Ectodermal cell (in vitro differentiated cells): ENCODE measurements at regions not wholly inside any gene's neighbourhood (a gene's known extent, or its start where the extent isn't known, plus 50 kb on each side); places are given as distances from the start of the nearest gene placed in this dataset.

Source experiments
- H3K27ac ChIP-seq: 2 replicates; pipeline ENCODE4 v1.7.0; 2013; ENCODE audit warnings: mild to moderate bottlenecking, low read depth, low read length; ENCODE audit not compliant: insufficient read depth, poor library complexity, severe bottlenecking
- H3K27me3 ChIP-seq: 2 replicates; pipeline ENCODE4 v1.7.0; 2013; ENCODE audit warnings: mild to moderate bottlenecking, low read length; ENCODE audit not compliant: insufficient read depth, control insufficient read depth, poor library complexity, severe bottlenecking
- H3K36me3 ChIP-seq: one replicate; pipeline ENCODE4 v1.7.0; 2013; ENCODE audit warnings: low read length; ENCODE audit not compliant: control insufficient read depth, insufficient read depth
- H3K4me1 ChIP-seq: one replicate; pipeline ENCODE4 v1.7.0; 2013; ENCODE audit warnings: low read length; ENCODE audit not compliant: control insufficient read depth, insufficient read depth
- H3K4me3 ChIP-seq: 2 replicates; pipeline ENCODE4 v1.7.0; 2013; ENCODE audit warnings: low read depth, low read length, control low read depth; ENCODE audit not compliant: insufficient read depth
- H3K9me3 ChIP-seq: 2 replicates; pipeline ENCODE4 v1.7.0; 2013; ENCODE audit warnings: mild to moderate bottlenecking, low read length, moderate library complexity; ENCODE audit not compliant: control insufficient read depth
- WGBS, 2 experiments: methylation state at CpG; one replicate each; pipeline ENCODE4 v1.1.7; 2013; ENCODE audit warnings: missing lambda C conversion rate in 2 of 2; 5-methylcytosine and 5-hydroxymethylcytosine counted together

- 40 to 64% methylated on average over 2 to 3 of the region's 3 CpGs for WGBS, 2 experiments
- H3K27ac ChIP-seq: no peak overlapping the region
Measured at GRCh38 chr1:103941086-103941485, 191.4 kb downstream of the AMY1C start.

GRCh38 chr1:103942029-103942428 lies 192.3 kb downstream of the AMY1C start:
- no peaks in the 10 kb centered on the region for H3K36me3 ChIP-seq
- peaks cover 8% of the 10 kb centered on the region for H3K27me3 ChIP-seq
- no peaks in the 10 kb centered on the region for H3K4me1 ChIP-seq
- H3K27ac ChIP-seq: no peak overlapping the region
- H3K4me3 ChIP-seq: no peak overlapping the region
- no peaks in the 10 kb centered on the region for H3K9me3 ChIP-seq
- 55 to 64% methylated on average over 1 of the region's 1 CpG for WGBS, 2 experiments

More at GRCh38 chr1:103941086-103941485, 191.4 kb downstream of the AMY1C start:
- H3K27me3 ChIP-seq: peaks cover 8% of the 10 kb centered on the region
- no peaks in the 10 kb centered on the region for H3K9me3 ChIP-seq
- no peaks in the 10 kb centered on the region for H3K4me1 ChIP-seq
- H3K4me3 ChIP-seq: no peak overlapping the region
- H3K36me3 ChIP-seq: no peaks in the 10 kb centered on the region

- Histone ChIP-seq H3K36me3 (no peaks in the 10 kb centered on the region), H3K9me3 (no peaks in the 10 kb centered on the region), H3K4me1 (no peaks in the 10 kb centered on the region), H3K4me3 (no peak overlapping the region), H3K27ac (no peak overlapping the region), H3K27me3 (peaks cover 4% of the 10 kb centered on the region)
- WGBS, 2 experiments: 61 to 62% methylated on average over 3 of the region's 3 CpGs
Measured at GRCh38 chr1:103945774-103946173, 196.1 kb downstream of the AMY1C start.

- Histone ChIP-seq H3K36me3 (no peaks in the 10 kb centered on the region), H3K4me3 (no peak overlapping the region), H3K9me3 (no peaks in the 10 kb centered on the region), H3K4me1 (no peaks in the 10 kb centered on the region), H3K27me3 (no peaks in the 10 kb centered on the region), H3K27ac (no peak overlapping the region)
- 67 to 80% methylated on average over 1 of the region's 3 CpGs for WGBS, 2 experiments
Measured at GRCh38 chr1:103948526-103948925, 198.8 kb downstream of the AMY1C start.

GRCh38 chr1:103949779-103950178 lies 200.1 kb downstream of the AMY1C start:
- H3K4me3 ChIP-seq: no peak overlapping the region
- no peaks in the 10 kb centered on the region for H3K27me3 ChIP-seq
- no peaks in the 10 kb centered on the region for H3K9me3 ChIP-seq
- H3K4me1 ChIP-seq: no peaks in the 10 kb centered on the region
- H3K27ac ChIP-seq: no peak overlapping the region
- H3K36me3 ChIP-seq: no peaks in the 10 kb centered on the region

GRCh38 chr1:103953386-103953785 lies 203.7 kb downstream of the AMY1C start:
- Histone ChIP-seq H3K9me3 (no peaks in the 10 kb centered on the region), H3K27me3 (no peaks in the 10 kb centered on the region), H3K27ac (no peak overlapping the region), H3K4me1 (no peaks in the 10 kb centered on the region), H3K4me3 (no peak overlapping the region), H3K36me3 (no peaks in the 10 kb centered on the region)
- WGBS, 2 experiments: 97 to 100% methylated on average over 2 to 4 of the region's 4 CpGs

- Histone ChIP-seq H3K27me3 (no peaks in the 10 kb centered on the region), H3K4me3 (no peak overlapping the region), H3K27ac (no peak overlapping the region), H3K4me1 (no peaks in the 10 kb centered on the region), H3K9me3 (no peaks in the 10 kb centered on the region), H3K36me3 (no peaks in the 10 kb centered on the region)
- WGBS, 2 experiments: 100% methylated on average over 1 of the region's 1 CpG
Measured at GRCh38 chr1:103958699-103959098, 209.0 kb downstream of the AMY1C start.

- H3K36me3 ChIP-seq: no peaks in the 10 kb centered on the region
- no peak overlapping the region for H3K4me3 ChIP-seq
- no peak overlapping the region for H3K27ac ChIP-seq
- H3K9me3 ChIP-seq: no peaks in the 10 kb centered on the region
- no peaks in the 10 kb centered on the region for H3K4me1 ChIP-seq
- 91% methylated on average over 4 of the region's 4 CpGs for WGBS, 2 experiments
- no peaks in the 10 kb centered on the region for H3K27me3 ChIP-seq
Measured at GRCh38 chr1:103959565-103959964, 209.9 kb downstream of the AMY1C start.

- H3K27me3 ChIP-seq: no peaks in the 10 kb centered on the region
- 91 to 98% methylated on average over 3 of the region's 3 CpGs for whole genome bisulfite sequencing, 2 experiments
- H3K9me3 ChIP-seq: no peaks in the 10 kb centered on the region
- H3K4me1 ChIP-seq: no peaks in the 10 kb centered on the region
- H3K4me3 ChIP-seq: no peak overlapping the region
- no peak overlapping the region for H3K27ac ChIP-seq
- no peaks in the 10 kb centered on the region for H3K36me3 ChIP-seq
Measured at GRCh38 chr1:103960045-103960444, 210.3 kb downstream of the AMY1C start.

- WGBS, 2 experiments: 91 to 93% methylated on average over 6 of the region's 6 CpGs
- H3K27ac ChIP-seq: no peak overlapping the region
Measured at GRCh38 chr1:103960710-103961109, 211.0 kb downstream of the AMY1C start.

GRCh38 chr1:103986792-103987191 lies 237.1 kb downstream of the AMY1C start:
- no peaks in the 10 kb centered on the region for H3K4me1 ChIP-seq
- 88 to 91% methylated on average over 3 of the region's 3 CpGs for WGBS, 2 experiments
- no peaks in the 10 kb centered on the region for H3K27me3 ChIP-seq
- H3K4me3 ChIP-seq: no peak overlapping the region
- no peak overlapping the region for H3K27ac ChIP-seq
- no peaks in the 10 kb centered on the region for H3K9me3 ChIP-seq
- H3K36me3 ChIP-seq: no peaks in the 10 kb centered on the region

More at GRCh38 chr1:103960710-103961109, 211.0 kb downstream of the AMY1C start:
- Histone ChIP-seq H3K4me3 (no peak overlapping the region), H3K9me3 (no peaks in the 10 kb centered on the region), H3K36me3 (no peaks in the 10 kb centered on the region), H3K4me1 (no peaks in the 10 kb centered on the region), H3K27me3 (no peaks in the 10 kb centered on the region)
